Esophagus squamous epithelium (tissue), 4 donors: ENCODE measurements at regions not wholly inside any gene's neighbourhood (a gene's known extent, or its start where the extent isn't known, plus 50 kb on each side); places are given as distances from the start of the nearest gene placed in this dataset.

ENCODE experiments used
- CTCF ChIP-seq, 6 experiments: fragments of 450-650 bp in 4 of 6; fragments of 200-600 bp in 2 of 6; sonication (generic) in 2 of 6; IDR thresholded peaks; one replicate each; pipeline ENCODE4 v1.5.1; 2016 to 2019; ENCODE audit warnings: antibody characterized with exemption in 6 of 6, mild to moderate bottlenecking in 4 of 6, moderate library complexity in 4 of 6
- POLR2A ChIP-seq, 4 donors: fragments of 450-650 bp; IDR thresholded peaks; one replicate each; pipeline ENCODE4 v1.6.1; 2017; ENCODE audit warnings: antibody characterized with exemption in 4 of 4, mild to moderate bottlenecking in 4 of 4, moderate library complexity in 3 of 4

- TF ChIP-seq CTCF (IDR thresholded peaks at IDR 0.05) (no peak), POLR2A (IDR thresholded peaks at IDR 0.05) (no peak)
These were observed 193.2 kb upstream of the KLF6 start for GRCh38 chr10:3978174-3978573.
